Esophagus muscularis mucosa (tissue), 4 donors: ENCODE measurements at regions not wholly inside any gene's neighbourhood (a gene's known extent, or its start where the extent isn't known, plus 50 kb on each side); places are given as distances from the start of the nearest gene placed in this dataset.

Source experiments
- EP300 ChIP-seq: sonication (generic); formaldehyde crosslinking; IDR thresholded peaks from one replicate; pipeline ENCODE4 v1.6.1; 2017; ENCODE audit warnings: antibody characterized with exemption
- POLR2A ChIP-seq: fragments of 450-650 bp; IDR thresholded peaks from one replicate; pipeline ENCODE4 v1.6.1; 2017; ENCODE audit warnings: antibody characterized with exemption, moderate library complexity, mild to moderate bottlenecking, low read depth
- TF ChIP-seq, protein P1 (sequence below), 3 experiments: fragments of 200-600 bp in 2 of 3; fragments of 450-650 bp in 1 of 3; sonication (generic) in 2 of 3; IDR thresholded peaks; one replicate each; pipeline ENCODE4 v1.5.1; 2017 to 2019; ENCODE audit warnings: antibody characterized with exemption in 3 of 3, mild to moderate bottlenecking in 2 of 3, moderate library complexity in 1 of 3

DNA sequence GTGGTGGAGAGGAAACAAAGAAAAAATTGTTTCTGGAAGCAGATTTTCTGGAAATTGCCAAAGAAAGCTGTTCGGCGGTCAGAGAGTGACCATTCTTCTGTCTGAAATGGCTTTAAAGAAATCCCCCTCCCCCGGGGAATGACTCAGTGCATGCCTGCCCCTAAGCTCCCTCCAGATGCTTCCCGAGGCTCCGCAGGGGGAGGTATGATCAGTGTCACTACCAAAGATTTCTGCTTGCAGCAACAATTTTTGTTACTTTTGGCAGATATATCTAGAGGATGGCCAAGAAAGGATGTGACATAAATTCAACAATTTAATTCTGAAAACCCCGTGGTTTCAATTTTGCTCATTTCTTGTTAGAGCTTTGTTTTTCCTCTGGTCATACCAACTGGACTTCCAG, 163.9 kb downstream of the JCAD start:
- TF ChIP-seq, protein P1, sequence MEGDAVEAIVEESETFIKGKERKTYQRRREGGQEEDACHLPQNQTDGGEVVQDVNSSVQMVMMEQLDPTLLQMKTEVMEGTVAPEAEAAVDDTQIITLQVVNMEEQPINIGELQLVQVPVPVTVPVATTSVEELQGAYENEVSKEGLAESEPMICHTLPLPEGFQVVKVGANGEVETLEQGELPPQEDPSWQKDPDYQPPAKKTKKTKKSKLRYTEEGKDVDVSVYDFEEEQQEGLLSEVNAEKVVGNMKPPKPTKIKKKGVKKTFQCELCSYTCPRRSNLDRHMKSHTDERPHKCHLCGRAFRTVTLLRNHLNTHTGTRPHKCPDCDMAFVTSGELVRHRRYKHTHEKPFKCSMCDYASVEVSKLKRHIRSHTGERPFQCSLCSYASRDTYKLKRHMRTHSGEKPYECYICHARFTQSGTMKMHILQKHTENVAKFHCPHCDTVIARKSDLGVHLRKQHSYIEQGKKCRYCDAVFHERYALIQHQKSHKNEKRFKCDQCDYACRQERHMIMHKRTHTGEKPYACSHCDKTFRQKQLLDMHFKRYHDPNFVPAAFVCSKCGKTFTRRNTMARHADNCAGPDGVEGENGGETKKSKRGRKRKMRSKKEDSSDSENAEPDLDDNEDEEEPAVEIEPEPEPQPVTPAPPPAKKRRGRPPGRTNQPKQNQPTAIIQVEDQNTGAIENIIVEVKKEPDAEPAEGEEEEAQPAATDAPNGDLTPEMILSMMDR (IDR thresholded peaks at IDR 0.05) = no peak
- no peak for TF ChIP-seq POLR2A
- no peak for TF ChIP-seq EP300
